ENCODE measurements at regions not wholly inside any gene's neighbourhood (a gene's known extent, or its start where the extent isn't known, plus 50 kb on each side); places are given as distances from the start of the nearest gene placed in this dataset.
"Not testable (repeated sequence)": the region's sequence is repeated elsewhere in the genome, so short reads cannot be mapped to it uniquely, and the experiment has no call there.

GRCh38 chr13:70788074-70788473 is 679.8 kb upstream of the KLHL1 start:
- no peak for DNase-seq (ENCODE audit: low spot score)

GRCh38 chr13:70784207-70784989 is 676.1 kb upstream of the KLHL1 start:
- no peak for DNase-seq (ENCODE audit: low spot score)

- DNase-seq (ENCODE audit: low spot score), result no peak
Observed at GRCh38 chr13:70769817-70770216, 661.6 kb upstream of the KLHL1 start.

DNA sequence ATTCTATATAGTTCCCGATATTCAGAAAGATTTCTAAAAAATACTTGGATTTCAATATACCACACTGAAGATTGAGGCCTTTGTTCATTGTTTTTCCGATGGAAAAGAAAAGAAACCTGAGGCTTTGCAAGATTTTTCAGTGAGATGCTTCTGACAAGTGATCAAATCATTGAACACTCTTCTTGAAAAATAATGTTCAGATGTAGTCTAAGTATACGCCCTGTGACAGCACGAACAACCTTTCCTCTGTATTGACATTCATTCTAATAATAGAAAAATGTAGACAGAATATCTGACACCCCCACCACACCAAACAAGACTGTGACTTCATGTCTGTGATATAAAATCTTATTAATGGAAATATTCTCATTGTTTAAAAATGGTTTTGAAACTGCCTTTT is 650.7 kb upstream of the KLHL1 start:
- no peak for DNase-seq (ENCODE audit: low spot score)

- no peak for DNase-seq (ENCODE audit: low spot score)
Observed at GRCh38 chr13:70756088-70756487, 647.8 kb upstream of the KLHL1 start.

DNA sequence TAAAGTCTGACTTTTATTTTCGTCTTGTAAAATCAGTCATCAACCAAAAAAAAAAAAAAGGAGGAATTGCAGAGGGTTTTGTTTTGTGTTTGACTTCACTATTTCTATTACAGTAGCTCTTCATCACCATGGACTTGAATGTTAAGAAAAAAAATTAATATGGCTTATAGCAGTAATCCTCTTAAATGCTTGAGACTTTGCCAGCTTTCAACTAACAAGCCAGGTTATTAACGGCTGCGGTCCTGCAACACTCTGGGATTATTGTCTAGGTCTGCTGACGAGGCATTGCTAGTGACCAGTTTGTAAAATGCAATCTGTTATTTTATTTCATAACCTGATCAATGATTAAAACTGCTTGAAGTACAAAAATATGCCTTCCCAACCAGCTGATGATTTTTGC is 647.2 kb upstream of the KLHL1 start:
- no peak for DNase-seq (ENCODE audit: low spot score)

- no peak for DNase-seq (ENCODE audit: low spot score)
Observed at GRCh38 chr13:70747262-70747661, 639.0 kb upstream of the KLHL1 start.

DNA sequence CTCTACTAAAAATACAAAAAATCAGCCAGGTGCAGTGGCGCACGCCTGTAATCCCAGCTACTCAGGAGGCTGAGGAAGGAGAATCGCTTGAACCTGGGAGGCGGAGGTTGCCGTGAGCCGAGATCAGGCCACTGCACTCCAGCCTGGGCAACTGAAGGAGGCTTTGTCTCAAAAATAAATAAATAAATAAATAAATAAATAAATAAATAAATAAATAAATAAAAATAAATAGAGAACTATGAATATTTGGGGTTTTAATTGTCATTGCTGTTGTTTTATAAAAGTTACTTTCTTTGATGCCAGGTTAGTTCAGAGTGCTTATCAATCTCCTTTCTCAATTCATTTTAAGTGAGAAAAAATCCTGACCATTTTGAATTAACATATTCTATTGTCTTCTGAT is 638.2 kb upstream of the KLHL1 start:
- DNase-seq (ENCODE audit: low spot score), result not testable (repeated sequence)

DNA sequence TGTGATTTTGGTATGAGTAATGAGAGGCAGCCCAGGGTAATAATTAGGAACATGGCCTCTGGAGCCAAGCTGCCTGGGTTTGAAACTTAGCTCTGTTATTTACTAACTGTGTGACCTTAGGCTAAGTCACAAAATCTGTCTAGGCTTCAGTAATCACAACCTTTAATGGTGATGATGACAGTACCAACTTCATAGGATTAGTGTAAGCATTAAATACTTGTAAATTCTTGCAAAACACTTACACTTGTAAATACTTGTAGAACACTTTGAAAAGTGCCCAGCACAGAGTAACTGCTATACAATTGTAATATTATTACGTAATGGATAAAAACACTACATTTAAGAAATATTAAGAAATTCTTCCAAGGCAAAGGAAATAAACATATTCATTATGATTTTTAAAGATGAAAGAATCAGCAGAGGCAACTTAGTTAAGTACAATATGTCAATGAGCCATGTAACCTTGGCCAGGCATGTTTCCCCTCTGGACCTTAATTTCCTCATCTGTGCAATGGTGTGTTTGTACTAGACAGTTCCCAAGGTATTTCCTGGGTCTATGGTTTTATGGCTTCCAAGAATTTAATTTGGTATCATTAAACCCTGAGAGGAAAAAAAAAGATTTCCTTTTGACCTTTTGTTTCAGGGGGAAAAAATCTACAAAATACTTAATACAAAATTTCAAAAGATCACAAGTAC is 628.5 kb upstream of the KLHL1 start:
- no peak for DNase-seq (ENCODE audit: low spot score)

DNA sequence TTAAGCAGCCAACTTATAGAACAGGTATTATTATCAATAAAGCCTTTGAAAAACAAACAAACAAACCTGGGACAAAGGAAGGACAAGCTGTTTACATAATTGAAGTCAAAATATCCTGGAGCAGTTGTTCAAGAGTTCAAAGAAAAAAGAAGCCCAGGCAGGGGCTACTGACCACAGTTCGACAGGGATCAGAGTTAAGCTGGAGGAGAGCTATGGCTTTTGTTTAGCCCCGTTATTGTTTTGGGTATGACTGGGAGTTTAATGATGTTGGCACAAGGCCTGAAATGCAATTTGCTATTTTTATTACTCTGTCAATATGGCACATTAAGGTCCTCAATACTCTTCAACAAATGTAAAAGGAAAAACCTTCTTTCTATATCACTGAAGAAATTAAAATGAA is 624.4 kb upstream of the KLHL1 start:
- no peak for DNase-seq (ENCODE audit: low spot score)

GRCh38 chr13:70729369-70729768 is 621.1 kb upstream of the KLHL1 start:
- no peak for DNase-seq (ENCODE audit: low spot score)

GRCh38 chr13:70723732-70724131 is 615.5 kb upstream of the KLHL1 start:
- no peak for DNase-seq (ENCODE audit: low spot score)

DNA sequence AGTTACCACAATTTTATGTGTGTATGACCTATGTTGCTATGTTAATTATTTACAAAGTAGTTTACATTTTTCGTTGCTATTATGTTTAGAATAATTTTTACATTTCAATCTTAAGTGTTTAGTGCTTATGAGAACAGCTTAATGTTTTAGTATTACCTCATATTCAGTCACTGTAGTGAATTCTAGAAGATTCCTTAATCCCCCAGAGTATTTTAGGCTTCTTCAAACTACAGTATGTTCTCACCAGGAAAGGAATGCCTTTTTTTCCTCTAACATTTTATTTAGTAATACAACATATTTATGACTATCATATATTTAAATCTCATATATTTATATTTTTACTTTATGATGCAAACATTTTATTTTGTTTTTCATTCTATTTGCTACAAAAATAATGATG is 612.1 kb upstream of the KLHL1 start:
- DNase-seq (ENCODE audit: low spot score), result no peak

DNA sequence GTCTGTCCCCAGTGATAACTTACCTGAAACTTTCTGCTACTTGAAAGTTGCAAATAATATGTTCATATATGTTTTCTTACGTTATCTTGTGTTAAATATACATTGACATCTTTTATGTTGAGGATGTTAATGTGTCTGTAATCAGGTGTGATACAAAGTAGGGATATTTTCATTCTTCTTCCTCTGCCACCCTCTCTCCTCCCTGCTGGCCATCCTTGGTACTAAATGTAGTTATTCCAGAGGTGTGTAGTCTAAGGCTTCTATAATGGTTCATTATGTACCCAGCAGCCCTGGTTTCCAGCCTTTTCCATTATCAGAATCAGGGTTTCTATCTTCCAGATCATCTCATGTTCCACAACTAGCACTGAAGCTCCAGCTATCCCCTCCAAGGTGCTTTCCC is 606.7 kb upstream of the KLHL1 start:
- no peak for DNase-seq (ENCODE audit: low spot score)

DNA sequence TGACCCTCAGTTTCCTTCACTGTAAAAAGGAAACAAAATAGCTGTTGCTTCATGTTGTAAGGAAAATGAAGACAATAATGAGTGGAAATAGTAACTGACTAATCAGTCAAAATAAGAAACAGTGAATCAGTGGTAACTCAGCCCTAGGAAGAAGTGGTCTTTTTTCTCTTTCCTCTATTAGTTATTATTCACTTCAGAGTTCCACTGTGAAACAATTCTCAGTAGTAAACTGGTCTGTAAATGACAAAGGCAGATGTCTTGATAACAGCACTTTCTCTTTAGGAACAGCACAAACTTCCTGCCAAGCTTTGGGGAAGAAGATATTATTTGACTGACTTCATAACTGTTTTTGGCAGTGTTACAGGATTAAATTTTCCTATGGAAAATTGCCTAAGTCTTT is 600.5 kb upstream of the KLHL1 start:
- DNase-seq (ENCODE audit: low spot score), result no peak

DNA sequence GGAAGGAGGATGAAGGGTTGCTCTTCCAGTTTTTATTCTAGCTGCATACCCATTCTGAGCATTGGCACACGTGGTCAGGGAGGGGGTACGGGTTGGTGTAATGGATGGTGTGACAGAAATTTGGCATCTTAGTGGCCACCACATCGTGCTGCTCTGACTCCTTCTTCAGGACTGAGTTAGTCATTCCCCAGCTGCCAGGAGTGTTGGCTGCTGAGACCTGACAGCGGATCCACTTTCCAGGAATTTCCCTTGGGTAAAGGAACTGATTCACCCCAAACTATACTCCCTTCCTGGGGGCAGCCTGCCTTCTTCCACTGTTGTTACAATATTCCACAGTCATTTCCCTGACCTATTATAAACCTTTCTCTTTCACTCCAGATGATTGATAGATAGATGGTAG is 595.5 kb upstream of the KLHL1 start:
- DNase-seq (ENCODE audit: low spot score), result no peak

GRCh38 chr13:70694996-70695715 is 586.9 kb upstream of the KLHL1 start:
- no peak for DNase-seq (ENCODE audit: low spot score)

GRCh38 chr13:70668983-70669382 is 560.7 kb upstream of the KLHL1 start:
- no peak for DNase-seq (ENCODE audit: low spot score)

DNA sequence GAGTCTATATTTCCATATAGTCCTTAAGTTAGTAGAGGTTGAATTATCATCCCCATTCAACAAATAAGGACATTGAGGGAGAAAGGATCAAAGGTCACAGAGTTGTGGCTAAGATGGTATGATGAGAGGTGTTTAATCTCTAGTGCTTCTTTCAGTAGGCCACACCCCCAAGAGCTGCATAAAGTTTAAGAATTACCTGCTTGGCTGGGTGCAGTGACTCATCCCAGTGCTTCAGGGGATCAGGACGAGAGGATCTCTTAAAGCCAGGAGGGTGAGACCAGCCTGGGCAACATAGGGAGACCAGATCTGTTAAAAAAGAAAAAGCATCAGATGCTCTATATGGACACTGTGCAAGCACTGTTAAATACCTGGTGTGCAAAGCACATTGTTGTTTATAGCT is 560.0 kb upstream of the KLHL1 start:
- DNase-seq (ENCODE audit: low spot score), result no peak

DNA sequence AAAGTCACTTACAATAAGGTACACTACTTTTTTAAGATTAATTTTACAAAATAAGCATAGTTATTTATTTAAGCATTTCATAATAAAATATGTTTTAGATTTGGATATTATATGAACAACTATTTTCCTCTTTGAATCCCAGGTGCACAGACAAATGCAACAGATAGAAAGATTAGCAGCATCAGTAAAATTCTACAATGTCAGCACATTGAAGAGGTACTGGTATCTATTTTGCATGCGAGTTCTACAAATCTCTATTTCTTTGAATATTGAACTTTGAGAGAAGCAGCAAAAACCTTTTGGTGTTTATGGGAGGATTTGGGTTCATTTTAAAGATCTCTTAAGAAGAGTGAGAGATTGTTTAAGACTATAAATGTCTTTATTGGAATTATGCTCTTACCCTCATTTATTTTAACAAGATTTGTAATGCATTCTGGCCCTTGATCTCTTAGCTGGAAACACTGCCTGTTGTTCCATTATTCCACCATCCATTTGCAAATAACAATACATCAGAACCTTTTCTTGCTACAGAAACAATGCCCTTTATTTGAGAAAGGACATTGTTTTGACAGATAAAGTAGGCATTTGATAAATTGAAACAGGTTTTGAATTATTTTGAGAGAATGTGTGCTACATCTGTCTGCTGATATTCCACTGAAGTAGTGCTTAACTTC is 558.8 kb upstream of the KLHL1 start:
- no peak for DNase-seq (ENCODE audit: low spot score)

GRCh38 chr13:70662231-70662940 is 554.1 kb upstream of the KLHL1 start:
- DNase-seq (ENCODE audit: low spot score), result no peak

DNA sequence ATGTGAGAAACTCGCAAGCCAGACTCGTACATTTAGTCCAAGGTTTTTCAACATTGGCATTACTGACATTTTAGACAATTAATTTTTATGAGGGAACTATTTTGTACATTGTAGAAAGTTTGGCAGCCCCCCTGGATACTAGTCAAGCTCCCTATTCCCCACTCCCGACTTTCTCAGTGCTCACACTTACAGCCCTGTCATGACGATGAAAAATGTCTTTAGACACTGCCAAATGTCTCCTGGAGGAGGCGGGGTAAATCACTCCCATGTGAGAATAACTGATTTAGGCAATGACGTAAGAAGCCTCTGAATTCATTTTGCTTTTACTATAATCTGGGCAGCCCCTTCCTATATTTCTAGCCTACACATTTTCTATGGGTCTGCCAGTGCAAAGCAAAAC is 535.8 kb upstream of the KLHL1 start:
- DNase-seq (ENCODE audit: low spot score), result no peak

Data from CD4-positive, alpha-beta T cell treated with Interleukin-6 at 100 ng/mL for 8 hours (primary cell).